ENCODE measurements at regions not wholly inside any gene's neighbourhood (a gene's known extent, or its start where the extent isn't known, plus 50 kb on each side); places are given as distances from the start of the nearest gene placed in this dataset.
"Not testable (repeated sequence)": the region's sequence is repeated elsewhere in the genome, so short reads cannot be mapped to it uniquely, and the experiment has no call there.

GRCh38 chr2:83089051-83089450 lies 1370.0 kb downstream of the SUCLG1 start:
- TF ChIP-seq CTCF (IDR thresholded peaks at IDR 0.05; ENCODE audit: low read length); EZH2 (optimal IDR thresholded peaks at IDR 0.05; ENCODE audit: low read depth, low read length): not testable (repeated sequence)
